GM21619 (cell line): ENCODE measurements at regions not wholly inside any gene's neighbourhood (a gene's known extent, or its start where the extent isn't known, plus 50 kb on each side); places are given as distances from the start of the nearest gene placed in this dataset.

Source experiments
- ATAC-seq: cut with Tn5 transposase; IDR thresholded peaks from one replicate; pipeline ENCODE4 v1.9.1; 2021; ENCODE audit not compliant: unreplicated experiment

- ATAC-seq = no peak
Measured at GRCh38 chr2:198715302-198715835, 742.4 kb downstream of the SATB2 start.

- no peak for ATAC-seq
Measured at GRCh38 chr2:198712485-198712884, 745.3 kb downstream of the SATB2 start.

- ATAC-seq = no peak
Measured at GRCh38 chr2:198711484-198711883, 746.3 kb downstream of the SATB2 start.

GRCh38 chr2:198710562-198710961 is 747.2 kb downstream of the SATB2 start:
- ATAC-seq = no peak

GRCh38 chr2:198706476-198707082 is 751.2 kb downstream of the SATB2 start:
- no peak for ATAC-seq

GRCh38 chr2:198703281-198703680 is 754.5 kb downstream of the SATB2 start:
- no peak for ATAC-seq

GRCh38 chr2:198702796-198703195 is 754.9 kb downstream of the SATB2 start:
- no peak for ATAC-seq

GRCh38 chr2:198701481-198701880 is 756.3 kb downstream of the SATB2 start:
- ATAC-seq = no peak

DNA sequence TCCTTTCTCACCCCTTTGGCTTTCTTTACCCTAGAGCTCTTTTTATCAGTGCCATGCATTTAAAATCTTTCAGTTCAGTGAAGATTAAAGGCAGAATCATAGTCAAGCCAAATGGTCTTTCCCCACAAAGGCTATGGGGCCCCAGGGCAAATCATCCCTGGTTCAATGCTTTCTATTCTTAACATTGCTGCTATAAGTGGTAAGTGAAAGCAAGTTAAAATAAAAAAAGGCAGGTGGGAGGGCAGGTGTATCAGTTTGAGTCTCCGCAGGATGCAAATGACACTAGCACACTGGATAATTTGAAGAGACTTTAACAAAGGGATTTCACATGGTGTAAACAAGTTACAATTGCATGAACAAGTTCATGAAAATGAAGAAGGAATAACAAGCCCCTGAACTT is 757.4 kb downstream of the SATB2 start:
- no peak for ATAC-seq

GRCh38 chr2:198698230-198698629 is 759.5 kb downstream of the SATB2 start:
- ATAC-seq = no peak

- ATAC-seq = no peak
Measured at GRCh38 chr2:198697794-198698193, 759.9 kb downstream of the SATB2 start.

DNA sequence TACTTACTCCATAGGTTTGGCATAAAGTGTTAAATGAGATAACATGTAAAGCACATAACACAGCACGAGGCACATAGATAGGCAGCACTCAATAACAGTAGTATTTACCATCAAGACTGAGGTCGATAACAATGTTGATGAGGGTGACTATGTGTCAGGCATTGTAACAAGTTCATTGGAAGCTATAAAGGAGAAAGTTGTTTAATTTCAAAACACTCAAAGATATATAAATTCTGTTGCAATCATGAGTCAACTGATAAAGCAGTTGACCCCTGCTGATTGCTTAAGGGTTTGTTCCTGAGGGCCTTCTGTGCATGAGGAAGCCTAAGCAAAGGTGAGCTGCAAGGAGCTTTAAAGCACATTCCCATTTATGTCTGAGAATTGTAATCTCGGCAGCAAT is 760.5 kb downstream of the SATB2 start:
- no peak for ATAC-seq

DNA sequence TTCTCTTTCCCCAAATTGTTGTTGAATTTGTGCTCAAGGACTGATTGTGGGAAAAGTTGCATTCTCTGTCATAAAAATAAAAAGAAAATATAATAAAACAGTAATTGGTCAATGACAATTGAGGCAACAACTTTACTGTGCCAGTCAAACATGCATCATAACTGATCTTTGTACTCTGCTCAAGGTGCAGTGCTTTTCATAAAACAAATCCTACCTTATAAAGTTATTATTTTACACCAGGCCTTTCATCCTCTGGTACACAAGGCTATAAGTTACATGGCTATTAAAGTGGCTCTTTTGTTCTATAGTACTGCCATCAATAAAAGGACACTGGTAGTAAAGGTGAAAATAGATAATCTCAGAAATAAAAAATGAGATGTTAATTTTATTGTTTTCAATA is 761.9 kb downstream of the SATB2 start:
- ATAC-seq = no peak

GRCh38 chr2:198692907-198693510 is 764.7 kb downstream of the SATB2 start:
- ATAC-seq = no peak

GRCh38 chr2:198691236-198691635 is 766.5 kb downstream of the SATB2 start:
- no peak for ATAC-seq

GRCh38 chr2:198664321-198664720 is 793.4 kb downstream of the SATB2 start:
- ATAC-seq = no peak

DNA sequence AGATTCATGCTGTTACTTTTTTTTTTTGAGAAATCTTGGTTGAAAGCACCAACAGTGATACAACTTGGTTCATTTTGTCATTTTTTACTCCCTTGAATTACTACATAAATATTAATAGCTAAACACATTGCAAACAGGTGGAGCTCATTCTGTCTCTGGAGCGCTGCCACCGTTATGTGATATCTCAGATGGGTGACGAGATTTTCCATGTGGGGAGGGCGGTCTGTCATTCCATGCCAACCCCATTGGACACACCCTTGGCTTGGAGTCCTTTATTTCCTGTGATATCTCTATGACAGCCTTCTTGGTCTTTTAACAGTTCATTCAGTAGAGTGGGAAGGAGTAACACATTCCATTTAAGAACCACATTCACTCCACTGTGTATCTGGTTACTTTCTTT is 794.8 kb downstream of the SATB2 start:
- no peak for ATAC-seq

DNA sequence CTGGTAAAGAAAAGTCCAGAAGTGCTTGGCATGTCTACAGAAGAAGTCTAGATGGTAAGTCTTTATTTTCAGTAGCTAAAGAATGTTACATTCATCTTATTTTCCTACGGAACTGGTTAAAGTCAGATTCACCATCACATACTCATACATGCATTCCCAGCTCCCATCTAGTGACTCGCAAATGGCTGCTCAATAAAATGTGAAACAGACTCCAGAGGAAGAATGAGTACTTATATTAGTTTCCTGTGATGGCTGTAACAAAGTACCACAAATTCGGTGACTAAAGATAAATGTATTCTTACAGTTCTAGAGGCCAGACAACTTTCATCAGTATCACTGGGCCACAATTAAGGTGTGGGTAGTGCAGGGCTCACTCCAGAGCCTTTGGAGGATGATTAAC is 797.2 kb downstream of the SATB2 start:
- no peak for ATAC-seq

- no peak for ATAC-seq
Measured at GRCh38 chr2:198659096-198659870, 798.5 kb downstream of the SATB2 start.

GRCh38 chr2:198657512-198658121 is 800.1 kb downstream of the SATB2 start:
- no peak for ATAC-seq

- no peak for ATAC-seq
Measured at GRCh38 chr2:198656869-198657268, 800.9 kb downstream of the SATB2 start.

DNA sequence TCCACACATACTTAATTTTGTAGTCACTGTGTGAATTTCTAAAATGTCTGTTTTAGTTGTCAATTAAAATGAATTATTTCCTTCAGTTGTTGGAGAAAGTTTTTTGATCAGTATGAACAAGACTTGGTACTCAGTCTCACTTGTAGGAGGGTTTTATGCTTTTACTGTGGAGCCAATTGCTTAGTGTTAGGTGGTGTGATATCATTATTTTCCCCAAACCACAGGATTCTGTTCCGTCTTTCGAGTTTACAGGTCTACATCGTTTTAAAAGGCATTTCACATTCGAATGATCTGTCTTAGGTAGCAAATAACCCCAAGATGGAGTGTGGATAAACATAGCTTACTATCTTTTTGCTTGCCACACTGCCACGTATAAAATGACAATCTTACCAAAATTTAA is 803.1 kb downstream of the SATB2 start:
- ATAC-seq = no peak
